CD4-positive, alpha-beta T cell (primary cell): ENCODE measurements at regions not wholly inside any gene's neighbourhood (a gene's known extent, or its start where the extent isn't known, plus 50 kb on each side); places are given as distances from the start of the nearest gene placed in this dataset.

Experiments
- ATAC-seq: fragments of 200-7000 bp; cut with Tn5 transposase; one replicate; pipeline ENCODE4 v1.10.0; 2022; ENCODE audit warnings: mild to moderate bottlenecking; ENCODE audit not compliant: poor library complexity
- CTCF ChIA-PET: fragments of 350-600 bp; sonication (Branson Sonifier 250); formaldehyde crosslinking; loops from one replicate; lab custom pipeline; 2021; ENCODE audit warnings: antibody characterized with exemption, inconsistent platforms; lab: Charles Lee
- POLR2A ChIA-PET: fragments of 350-600 bp; sonication (Branson Sonifier 250); formaldehyde crosslinking; loops from one replicate; lab custom pipeline; 2021; ENCODE audit warnings: antibody characterized with exemption, inconsistent platforms; lab: Charles Lee
- DNase-seq, 14 experiments: peaks; one replicate each; pipeline ENCODE4 v3.0.0-alpha.2; 2013 to 2020; ENCODE audit warnings: mixed read lengths in 2 of 14
- H3K27ac ChIP-seq, 2 donors: one replicate each; pipeline versions ENCODE4 v1.5.1 to v1.7.0; 2013; ENCODE audit warnings: low read length in 2 of 2, low read depth in 1 of 2, mild to moderate bottlenecking in 1 of 2
- H3K27me3 ChIP-seq, 2 experiments: 1 replicate in 1 of 2; 2 replicates in 1 of 2; pipeline versions ENCODE4 v1.6.1 to v1.7.0; 2013; ENCODE audit warnings: low read length in 2 of 2, control low read depth in 1 of 2, mild to moderate bottlenecking in 1 of 2, moderate library complexity in 1 of 2; ENCODE audit not compliant: insufficient read depth in 2 of 2, control insufficient read depth in 1 of 2
- H3K36me3 ChIP-seq: one replicate; pipeline ENCODE4 v1.6.1; 2013; ENCODE audit warnings: low read length, control low read depth; ENCODE audit not compliant: insufficient read depth
- H3K4me1 ChIP-seq: one replicate; pipeline ENCODE4 v1.6.1; 2013; ENCODE audit warnings: low read length, control low read depth; ENCODE audit not compliant: insufficient read depth
- H3K4me3 ChIP-seq: one replicate; pipeline ENCODE4 v1.5.1; 2013; ENCODE audit warnings: mild to moderate bottlenecking, low read length, moderate library complexity
- H3K9me3 ChIP-seq, 2 experiments: 1 replicate in 1 of 2; 2 replicates in 1 of 2; pipeline versions ENCODE4 v1.6.1 to v1.7.0; 2013; ENCODE audit warnings: low read length in 2 of 2, mild to moderate bottlenecking in 2 of 2, control low read depth in 1 of 2, moderate library complexity in 1 of 2; ENCODE audit not compliant: control insufficient read depth in 1 of 2, insufficient read depth in 1 of 2
- H3K27ac Mint-ChIP-seq: one replicate; pipeline ENCODE4 v1.8.0; 2020; ENCODE audit warnings: mixed read lengths
- H3K27me3 Mint-ChIP-seq: one replicate; pipeline ENCODE4 v1.8.0; 2021; ENCODE audit warnings: mixed read lengths
- H3K36me3 Mint-ChIP-seq: one replicate; pipeline ENCODE4 v1.8.0; 2021; ENCODE audit warnings: low read depth, mixed read lengths
- H3K4me1 Mint-ChIP-seq: one replicate; pipeline ENCODE4 v1.8.0; 2021; ENCODE audit warnings: low read depth, mixed read lengths
- H3K4me3 Mint-ChIP-seq: one replicate; pipeline ENCODE4 v1.8.0; 2020; ENCODE audit warnings: mild to moderate bottlenecking, mixed read lengths
- H3K9me3 Mint-ChIP-seq: one replicate; pipeline ENCODE4 v1.8.0; 2020; ENCODE audit warnings: mixed read lengths
- intact Hi-C, 2 experiments: fragments of 100-400 bp; cut with DNase I in 1 of 2; cut with micrococcal nuclease in 1 of 2; formaldehyde crosslinking; loops; one replicate each; pipeline versions ENCODE4 v1.15.1 to v1.9.0; 2023 to 2025; cut with DNase I, micrococcal nuclease
- TF ChIP-seq, protein P1 (sequence below): fragments of 200-600 bp; IDR thresholded peaks from one replicate; pipeline ENCODE4 v1.8.0; 2022; ENCODE audit warnings: antibody characterized with exemption, mild to moderate bottlenecking

DNA sequence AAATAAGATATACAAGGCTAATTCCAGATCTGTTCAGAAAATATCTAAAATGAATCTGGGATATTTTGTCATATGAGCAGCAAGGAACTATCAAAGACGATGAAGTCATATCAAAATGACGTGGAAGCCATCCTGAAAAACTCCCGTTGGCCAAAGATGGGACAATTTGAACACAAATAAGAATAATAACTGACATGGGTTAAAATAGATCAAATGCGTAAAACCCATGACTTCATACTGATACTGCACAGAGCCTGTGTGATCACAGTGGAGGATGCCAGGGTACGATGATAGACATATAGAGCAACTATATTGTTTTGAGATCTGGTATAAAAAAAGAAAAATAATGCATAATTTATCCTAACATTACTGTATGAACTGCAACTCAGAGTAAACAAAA lies 51.0 kb upstream of the PIP5K1B start:
- Histone ChIP-seq H3K9me3 (no peaks in the 10 kb centered on the region), H3K4me3 (no peak overlapping the region), H3K4me1 (no peaks in the 10 kb centered on the region), H3K27ac (no peak overlapping the region), H3K27me3 (peaks cover 0 to 9% of the 10 kb centered on the region in 2 experiments), H3K36me3 (no peaks in the 10 kb centered on the region)
- DNase-seq: no peak
- H3K4me3 Mint-ChIP-seq: no peak overlapping the region
- POLR2A ChIA-PET: no interaction called here
- no peak for ATAC-seq
- H3K4me1 Mint-ChIP-seq: no peaks in the 10 kb centered on the region
- H3K36me3 Mint-ChIP-seq: no peaks in the 10 kb centered on the region
- TF ChIP-seq, protein P1, sequence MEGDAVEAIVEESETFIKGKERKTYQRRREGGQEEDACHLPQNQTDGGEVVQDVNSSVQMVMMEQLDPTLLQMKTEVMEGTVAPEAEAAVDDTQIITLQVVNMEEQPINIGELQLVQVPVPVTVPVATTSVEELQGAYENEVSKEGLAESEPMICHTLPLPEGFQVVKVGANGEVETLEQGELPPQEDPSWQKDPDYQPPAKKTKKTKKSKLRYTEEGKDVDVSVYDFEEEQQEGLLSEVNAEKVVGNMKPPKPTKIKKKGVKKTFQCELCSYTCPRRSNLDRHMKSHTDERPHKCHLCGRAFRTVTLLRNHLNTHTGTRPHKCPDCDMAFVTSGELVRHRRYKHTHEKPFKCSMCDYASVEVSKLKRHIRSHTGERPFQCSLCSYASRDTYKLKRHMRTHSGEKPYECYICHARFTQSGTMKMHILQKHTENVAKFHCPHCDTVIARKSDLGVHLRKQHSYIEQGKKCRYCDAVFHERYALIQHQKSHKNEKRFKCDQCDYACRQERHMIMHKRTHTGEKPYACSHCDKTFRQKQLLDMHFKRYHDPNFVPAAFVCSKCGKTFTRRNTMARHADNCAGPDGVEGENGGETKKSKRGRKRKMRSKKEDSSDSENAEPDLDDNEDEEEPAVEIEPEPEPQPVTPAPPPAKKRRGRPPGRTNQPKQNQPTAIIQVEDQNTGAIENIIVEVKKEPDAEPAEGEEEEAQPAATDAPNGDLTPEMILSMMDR: no peak
- H3K27ac Mint-ChIP-seq: no peak overlapping the region
- H3K27me3 Mint-ChIP-seq: peaks cover 59% of the 10 kb centered on the region
- CTCF ChIA-PET: no interaction called here
- intact Hi-C loops: no loop called here
- H3K9me3 Mint-ChIP-seq: no peaks in the 10 kb centered on the region
